Cardiac fibroblast (primary cell): ENCODE measurements at regions not wholly inside any gene's neighbourhood (a gene's known extent, or its start where the extent isn't known, plus 50 kb on each side); places are given as distances from the start of the nearest gene placed in this dataset.
"Not testable (repeated sequence)": the region's sequence is repeated elsewhere in the genome, so short reads cannot be mapped to it uniquely, and the experiment has no call there.

ENCODE experiments used
- DNase-seq, 2 donors: peaks; one replicate each; pipeline versions ENCODE4 v3.0.0 to v3.0.0-alpha.2; 2010; ENCODE audit warnings: low read depth in 2 of 2
- H3K4me3 ChIP-seq, 2 donors: replicated peaks in 1 of 2; 1 replicate in 1 of 2; 2 replicates in 1 of 2; pipeline ENCODE4 v1.5.1; 2011; ENCODE audit warnings: low read depth in 2 of 2, low read length in 2 of 2, mild to moderate bottlenecking in 2 of 2, moderate library complexity in 1 of 2
- TF ChIP-seq, protein P1 (sequence below): IDR thresholded peaks from one replicate; pipeline ENCODE4 v1.5.1; 2011; ENCODE audit warnings: low read depth, mild to moderate bottlenecking, low read length, inconsistent platforms

DNA sequence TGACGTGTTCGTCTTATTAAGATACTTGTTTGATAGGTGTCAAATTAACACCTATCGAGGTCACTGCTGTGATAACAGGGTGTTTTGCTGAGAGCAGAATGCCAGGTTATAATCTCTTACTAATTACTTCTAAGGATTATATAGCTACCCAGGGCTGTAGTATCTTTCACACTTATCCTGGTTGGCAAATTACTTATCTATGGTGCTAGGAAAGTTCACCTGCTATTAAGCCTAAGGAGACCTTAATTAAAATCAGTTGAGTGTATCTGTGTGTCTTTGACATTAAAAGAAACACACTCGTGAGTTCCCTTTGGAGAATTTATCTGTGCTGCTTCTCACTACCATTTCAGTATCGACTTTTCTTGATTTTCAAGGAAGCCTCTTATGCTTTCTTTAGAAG is 301.6 kb upstream of the SLC16A7 start:
- no peak for DNase-seq
- H3K4me3 ChIP-seq: no peak overlapping the region
- TF ChIP-seq, protein P1, sequence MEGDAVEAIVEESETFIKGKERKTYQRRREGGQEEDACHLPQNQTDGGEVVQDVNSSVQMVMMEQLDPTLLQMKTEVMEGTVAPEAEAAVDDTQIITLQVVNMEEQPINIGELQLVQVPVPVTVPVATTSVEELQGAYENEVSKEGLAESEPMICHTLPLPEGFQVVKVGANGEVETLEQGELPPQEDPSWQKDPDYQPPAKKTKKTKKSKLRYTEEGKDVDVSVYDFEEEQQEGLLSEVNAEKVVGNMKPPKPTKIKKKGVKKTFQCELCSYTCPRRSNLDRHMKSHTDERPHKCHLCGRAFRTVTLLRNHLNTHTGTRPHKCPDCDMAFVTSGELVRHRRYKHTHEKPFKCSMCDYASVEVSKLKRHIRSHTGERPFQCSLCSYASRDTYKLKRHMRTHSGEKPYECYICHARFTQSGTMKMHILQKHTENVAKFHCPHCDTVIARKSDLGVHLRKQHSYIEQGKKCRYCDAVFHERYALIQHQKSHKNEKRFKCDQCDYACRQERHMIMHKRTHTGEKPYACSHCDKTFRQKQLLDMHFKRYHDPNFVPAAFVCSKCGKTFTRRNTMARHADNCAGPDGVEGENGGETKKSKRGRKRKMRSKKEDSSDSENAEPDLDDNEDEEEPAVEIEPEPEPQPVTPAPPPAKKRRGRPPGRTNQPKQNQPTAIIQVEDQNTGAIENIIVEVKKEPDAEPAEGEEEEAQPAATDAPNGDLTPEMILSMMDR: no peak

DNA sequence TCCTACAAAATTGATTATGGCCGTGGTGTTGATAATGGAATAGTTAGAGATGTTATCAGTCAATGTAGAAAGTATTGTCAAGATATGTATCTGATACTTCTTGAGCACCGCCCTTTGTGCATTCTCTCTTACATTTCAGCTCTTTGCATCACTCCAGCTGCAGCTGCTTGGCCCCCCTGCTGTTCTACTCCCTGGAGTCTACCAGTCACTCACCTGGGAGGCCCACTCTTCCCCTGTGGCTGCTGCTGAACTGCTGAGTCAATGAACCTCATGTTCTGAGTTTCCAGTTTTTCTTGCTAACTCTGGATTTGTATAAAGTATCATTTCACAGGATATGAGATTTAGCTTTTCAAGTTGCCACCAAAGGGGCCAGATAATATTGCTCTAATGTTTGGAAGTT is 312.8 kb upstream of the SLC16A7 start:
- TF ChIP-seq, protein P1: no peak
- no peak for DNase-seq
- H3K4me3 ChIP-seq: no peak overlapping the region

DNA sequence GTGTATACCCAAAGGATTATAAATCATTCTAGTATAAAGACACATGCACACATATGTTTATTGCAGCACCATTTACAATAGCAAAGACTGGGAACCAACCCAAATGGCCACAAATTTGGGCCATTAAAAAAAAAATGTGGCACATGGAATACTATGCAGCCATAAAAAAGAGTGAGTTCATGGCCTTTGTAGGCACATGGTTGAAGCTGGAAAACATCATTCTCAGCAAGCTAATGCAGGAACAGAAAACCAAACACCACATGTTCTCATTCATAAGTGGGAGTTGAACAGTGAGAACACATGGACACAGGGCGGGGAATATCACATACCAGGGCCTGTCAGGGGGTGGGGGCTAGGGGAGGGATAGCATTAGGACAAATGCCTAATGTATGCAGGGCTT is 322.3 kb upstream of the SLC16A7 start:
- H3K4me3 ChIP-seq, DNase-seq: not testable (repeated sequence)

DNA sequence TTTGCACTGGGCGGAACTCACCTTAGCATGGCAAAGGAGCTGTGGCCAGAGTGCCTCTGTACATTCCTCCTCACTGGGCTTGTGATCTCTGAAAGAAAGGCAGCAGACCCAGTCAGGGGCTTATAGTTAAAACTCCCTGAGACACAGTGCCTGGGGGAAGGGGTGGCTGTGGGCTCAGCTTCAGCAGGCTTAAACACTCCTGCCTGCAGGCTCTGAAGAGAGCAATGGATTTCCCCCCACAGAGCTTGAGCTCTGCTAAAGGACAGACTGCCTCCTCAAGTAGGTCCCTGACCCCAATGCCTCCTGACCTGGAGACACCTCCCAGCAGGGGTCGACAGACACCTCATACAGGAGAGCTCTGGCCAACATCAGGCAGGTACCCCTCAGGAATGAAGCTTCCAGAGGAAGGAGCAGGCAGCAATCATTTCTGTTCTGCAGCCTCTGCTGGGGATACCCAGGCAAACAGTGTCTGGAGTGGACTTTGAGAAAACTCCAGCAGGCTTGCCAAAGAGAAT is 327.5 kb upstream of the SLC16A7 start:
- DNase-seq: no peak
- TF ChIP-seq, protein P1: no peak
- no peak overlapping the region for H3K4me3 ChIP-seq

DNA sequence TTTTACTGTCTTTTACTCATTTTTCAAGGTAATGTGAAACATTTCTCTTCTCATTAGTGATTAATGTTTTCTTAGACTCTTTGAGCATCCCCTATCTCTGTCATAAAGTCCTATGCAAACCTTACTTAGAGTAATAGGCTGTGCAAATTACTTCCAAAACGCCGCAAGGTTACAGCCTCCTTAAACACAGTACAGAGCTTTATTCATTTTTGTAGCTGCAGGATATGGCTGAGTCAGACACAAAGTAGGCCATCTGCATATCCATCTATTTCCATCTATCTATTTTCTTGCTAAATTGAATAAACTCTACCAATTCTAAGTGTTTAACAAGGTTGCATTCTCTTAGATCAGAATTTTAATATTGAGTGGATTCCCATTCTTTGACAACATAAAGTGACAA is 335.6 kb upstream of the SLC16A7 start:
- TF ChIP-seq, protein P1: no peak
- no peak overlapping the region for H3K4me3 ChIP-seq
- DNase-seq: no peak

DNA sequence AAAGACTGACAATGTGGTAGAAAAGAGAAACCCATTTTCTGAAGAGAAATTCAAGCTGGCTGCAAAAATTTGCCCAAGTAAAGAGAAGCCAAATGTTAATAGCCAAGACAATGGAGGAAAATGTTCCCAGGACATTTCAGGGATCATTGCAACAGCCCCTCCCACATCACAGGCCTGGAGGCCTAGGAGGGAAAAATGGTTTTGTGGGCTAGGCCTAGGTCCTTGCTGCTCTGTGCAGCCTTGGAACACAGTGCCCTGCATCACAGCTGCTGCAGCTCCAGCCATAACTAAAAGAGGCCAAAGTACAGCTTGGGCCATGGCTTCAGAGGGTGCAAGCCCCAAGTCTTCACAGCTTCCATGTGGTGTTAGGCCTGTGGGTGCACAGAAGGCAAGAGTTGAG is 332.4 kb upstream of the LRIG3 start:
- TF ChIP-seq, protein P1: no peak
- DNase-seq: no peak
- H3K4me3 ChIP-seq: no peak overlapping the region

DNA sequence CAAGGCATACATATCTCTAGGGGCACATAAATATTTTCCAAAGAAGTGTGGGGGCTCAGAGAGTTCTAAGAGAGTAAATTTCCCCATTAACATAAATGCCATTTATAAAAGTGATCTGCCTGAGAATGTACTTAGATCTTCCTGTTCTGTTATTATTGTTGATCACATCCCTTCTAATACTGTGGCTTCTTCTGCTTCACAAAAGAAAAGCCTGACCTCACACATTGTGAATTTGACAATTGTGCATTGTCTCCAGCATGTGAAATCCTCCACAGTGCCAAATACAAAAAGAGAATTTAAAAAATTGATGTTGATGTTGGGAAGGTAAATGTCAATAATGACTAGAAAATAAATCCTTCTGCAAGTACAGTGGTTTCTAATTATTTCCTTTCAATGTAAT is 330.5 kb upstream of the LRIG3 start:
- DNase-seq: no peak
- H3K4me3 ChIP-seq: no peak overlapping the region
- TF ChIP-seq, protein P1: no peak
